ENCODE measurements at regions not wholly inside any gene's neighbourhood (a gene's known extent, or its start where the extent isn't known, plus 50 kb on each side); places are given as distances from the start of the nearest gene placed in this dataset.

GRCh38 chr10:36465604-36466379 lies 659.6 kb upstream of the ANKRD30A start:
- TF ChIP-seq CTCF (IDR thresholded peaks at IDR 0.05) (no peak), EP300 (IDR thresholded peaks at IDR 0.05) (no peak)
